Ishikawa (cell line): ENCODE measurements at regions not wholly inside any gene's neighbourhood (a gene's known extent, or its start where the extent isn't known, plus 50 kb on each side); places are given as distances from the start of the nearest gene placed in this dataset.

Source experiments
- CEBPB ChIP-seq: IDR thresholded peaks from 2 replicates; pipeline ENCODE4 v1.6.1; 2012
- EP300 ChIP-seq: IDR thresholded peaks from 2 replicates; pipeline ENCODE4 v1.6.1; 2012; ENCODE audit warnings: borderline replicate concordance
- MAX ChIP-seq: IDR thresholded peaks from 2 replicates; pipeline ENCODE4 v1.6.1; 2012
- NFIC ChIP-seq: IDR thresholded peaks from 2 replicates; pipeline ENCODE4 v1.6.1; 2012
- RAD21 ChIP-seq: IDR thresholded peaks from 2 replicates; pipeline ENCODE4 v1.6.1; 2012; ENCODE audit warnings: low read depth
- REST ChIP-seq: IDR thresholded peaks from 2 replicates; pipeline ENCODE4 v1.6.1; 2012; ENCODE audit warnings: low read depth, mild to moderate bottlenecking
- TAF1 ChIP-seq: IDR thresholded peaks from 2 replicates; pipeline ENCODE4 v1.6.1; 2012; ENCODE audit warnings: low read depth, mild to moderate bottlenecking
- TCF12 ChIP-seq: IDR thresholded peaks from 2 replicates; pipeline ENCODE4 v1.6.1; 2012; ENCODE audit warnings: low read depth
- TEAD4 ChIP-seq: IDR thresholded peaks from 2 replicates; pipeline ENCODE4 v1.6.1; 2012
- YY1 ChIP-seq: IDR thresholded peaks from 2 replicates; pipeline ENCODE4 v1.6.1; 2012; ENCODE audit warnings: low read depth

- no peak for TF ChIP-seq NFIC
- no peak for TF ChIP-seq CEBPB
- TF ChIP-seq REST: no peak
- TF ChIP-seq TEAD4: no peak
- no peak for TF ChIP-seq RAD21
- TF ChIP-seq YY1: no peak
- no peak for TF ChIP-seq TAF1
- no peak for TF ChIP-seq EP300
- TF ChIP-seq TCF12: no peak
- TF ChIP-seq MAX: no peak
These were observed 178.6 kb downstream of the UNC5CL start for GRCh38 chr6:40860443-40860842.
